KMS-11 (cell line): ENCODE measurements at regions not wholly inside any gene's neighbourhood (a gene's known extent, or its start where the extent isn't known, plus 50 kb on each side); places are given as distances from the start of the nearest gene placed in this dataset.
"Not testable (repeated sequence)": the region's sequence is repeated elsewhere in the genome, so short reads cannot be mapped to it uniquely, and the experiment has no call there.

Experiments
- H2AFZ ChIP-seq: fragments of 200-600 bp; sonication (generic); 2 replicates; pipeline ENCODE4 v1.6.1; 2016; ENCODE audit warnings: antibody characterized with exemption, mixed run types, low read depth
- H3K27ac ChIP-seq: fragments of 200-600 bp; sonication (generic); 2 replicates; pipeline ENCODE4 v1.6.1; 2016; ENCODE audit warnings: mild to moderate bottlenecking, mixed run types
- H3K27me3 ChIP-seq: fragments of 200-600 bp; sonication (generic); 2 replicates; pipeline ENCODE4 v1.6.1; 2017; ENCODE audit warnings: mild to moderate bottlenecking, low read depth, mixed run types, moderate library complexity; ENCODE audit not compliant: insufficient read depth
- H3K36me3 ChIP-seq: fragments of 200-600 bp; sonication (generic); 2 replicates; pipeline ENCODE4 v1.6.1; 2017; ENCODE audit warnings: mild to moderate bottlenecking, mixed run types; ENCODE audit not compliant: insufficient read depth
- H3K4me1 ChIP-seq: fragments of 200-600 bp; sonication (generic); 2 replicates; pipeline ENCODE4 v1.6.1; 2016; ENCODE audit warnings: mild to moderate bottlenecking, low read depth, mixed run types; ENCODE audit not compliant: poor library complexity, severe bottlenecking
- H3K4me2 ChIP-seq: fragments of 200-600 bp; sonication (generic); 2 replicates; pipeline ENCODE4 v1.7.0; 2016; ENCODE audit warnings: mild to moderate bottlenecking, mixed run types
- H3K4me3 ChIP-seq: fragments of 200-600 bp; sonication (generic); IDR thresholded peaks from 2 replicates; pipeline ENCODE4 v1.6.1; 2017; ENCODE audit warnings: low read depth, low read length, mixed read lengths; ENCODE audit not compliant: insufficient read depth
- H3K79me2 ChIP-seq: fragments of 200-600 bp; sonication (generic); 2 replicates; pipeline ENCODE4 v1.6.1; 2016; ENCODE audit warnings: low read depth, mixed run types; ENCODE audit not compliant: insufficient read depth
- H3K9ac ChIP-seq: fragments of 200-600 bp; sonication (generic); 2 replicates; pipeline ENCODE4 v1.6.1; 2016; ENCODE audit warnings: mild to moderate bottlenecking, mixed run types
- H4K20me1 ChIP-seq: fragments of 200-600 bp; sonication (generic); 2 replicates; pipeline ENCODE4 v1.6.1; 2016; ENCODE audit warnings: mild to moderate bottlenecking, mixed run types; ENCODE audit not compliant: insufficient read depth
- CTCF ChIP-seq: fragments of 200-600 bp; sonication (generic); conservative IDR thresholded peaks from 2 replicates; pipeline ENCODE4 v1.6.1; 2017; ENCODE audit warnings: low read depth, mild to moderate bottlenecking, antibody characterized with exemption, low read length, moderate library complexity, mixed read lengths

- H3K4me2 ChIP-seq, result no peak overlapping the region
- TF ChIP-seq CTCF, result no peak
- H3K27me3 ChIP-seq, result no peaks in the 10 kb centered on the region
- no peaks in the 10 kb centered on the region for H3K4me1 ChIP-seq
- no peak overlapping the region for H3K4me3 ChIP-seq
- H3K79me2 ChIP-seq, result no peaks in the 10 kb centered on the region
- no peaks in the 10 kb centered on the region for H4K20me1 ChIP-seq
- no peak overlapping the region for H2AFZ ChIP-seq
- no peaks in the 10 kb centered on the region for H3K36me3 ChIP-seq
- no peak overlapping the region for H3K9ac ChIP-seq
- no peak overlapping the region for H3K27ac ChIP-seq
Observed at GRCh38 chr3:82382831-82383230, 621.4 kb upstream of the GBE1 start.

- Histone ChIP-seq H3K27ac (no peak overlapping the region), H3K79me2 (no peaks in the 10 kb centered on the region), H3K36me3 (no peaks in the 10 kb centered on the region), H2AFZ (no peak overlapping the region), H3K4me3 (no peak overlapping the region), H3K4me2 (no peak overlapping the region), H3K27me3 (no peaks in the 10 kb centered on the region), H4K20me1 (no peaks in the 10 kb centered on the region), H3K9ac (no peak overlapping the region), H3K4me1 (no peaks in the 10 kb centered on the region)
- no peak for TF ChIP-seq CTCF
Observed at GRCh38 chr3:82378392-82378791, 616.9 kb upstream of the GBE1 start.

GRCh38 chr3:82376883-82377282 is 615.4 kb upstream of the GBE1 start:
- Histone ChIP-seq H3K4me2 (no peak overlapping the region), H3K79me2 (no peaks in the 10 kb centered on the region), H3K4me1 (no peaks in the 10 kb centered on the region), H3K9ac (no peak overlapping the region), H2AFZ (no peak overlapping the region), H4K20me1 (no peaks in the 10 kb centered on the region), H3K36me3 (no peaks in the 10 kb centered on the region), H3K27ac (no peak overlapping the region), H3K27me3 (no peaks in the 10 kb centered on the region), H3K4me3 (no peak overlapping the region)
- no peak for TF ChIP-seq CTCF

GRCh38 chr3:82373833-82374232 is 612.4 kb upstream of the GBE1 start:
- H3K4me1 ChIP-seq, H3K27me3 ChIP-seq, H3K36me3 ChIP-seq, H3K27ac ChIP-seq, H4K20me1 ChIP-seq, H3K9ac ChIP-seq, H2AFZ ChIP-seq, H3K4me3 ChIP-seq, H3K4me2 ChIP-seq, H3K79me2 ChIP-seq: not testable (repeated sequence)

- Histone ChIP-seq H3K4me2 (no peak overlapping the region), H3K9ac (no peak overlapping the region), H3K27ac (no peak overlapping the region), H3K27me3 (no peaks in the 10 kb centered on the region), H2AFZ (no peak overlapping the region), H3K36me3 (no peaks in the 10 kb centered on the region), H4K20me1 (no peaks in the 10 kb centered on the region), H3K4me3 (no peak overlapping the region), H3K4me1 (no peaks in the 10 kb centered on the region), H3K79me2 (no peaks in the 10 kb centered on the region)
- no peak for TF ChIP-seq CTCF
Observed at GRCh38 chr3:82364827-82365226, 603.4 kb upstream of the GBE1 start.
